Neural crest cell (in vitro differentiated cells): ENCODE measurements at regions not wholly inside any gene's neighbourhood (a gene's known extent, or its start where the extent isn't known, plus 50 kb on each side); places are given as distances from the start of the nearest gene placed in this dataset.
"Not testable (repeated sequence)": the region's sequence is repeated elsewhere in the genome, so short reads cannot be mapped to it uniquely, and the experiment has no call there.

Source experiments
- DNase-seq: peaks from one replicate; pipeline ENCODE4 v3.0.0; 2021; ENCODE audit warnings: low read depth, mixed read lengths, low spot score
- H3K27ac Mint-ChIP-seq: one replicate; pipeline ENCODE4 v1.8.0; 2021; ENCODE audit warnings: mild to moderate bottlenecking, mixed read lengths; ENCODE audit not compliant: unreplicated experiment
- H3K27me3 Mint-ChIP-seq: 2 replicates; pipeline ENCODE4 v1.8.0; 2021; ENCODE audit warnings: low read depth, mild to moderate bottlenecking, mixed read lengths
- H3K36me3 Mint-ChIP-seq: 2 replicates; pipeline ENCODE4 v1.8.0; 2021; ENCODE audit warnings: low read depth, mild to moderate bottlenecking, mixed read lengths
- H3K4me1 Mint-ChIP-seq: 2 replicates; pipeline ENCODE4 v1.8.0; 2021; ENCODE audit warnings: mixed read lengths
- H3K4me3 Mint-ChIP-seq: one replicate; pipeline ENCODE4 v1.8.0; 2021; ENCODE audit warnings: mild to moderate bottlenecking, mixed read lengths
- H3K9me3 Mint-ChIP-seq: 2 replicates; pipeline ENCODE4 v1.8.0; 2021; ENCODE audit warnings: mixed read lengths
- CTCF ChIP-seq: fragments of 200-600 bp; sonication (generic); conservative IDR thresholded peaks from 2 replicates; pipeline ENCODE4 v1.5.0; 2021; ENCODE audit warnings: antibody characterized with exemption, mild to moderate bottlenecking

GRCh38 chr11:25485315-25485714, 846.6 kb upstream of the ANO3 start:
- Mint-ChIP-seq H3K36me3 (no peaks in the 10 kb centered on the region), H3K27ac (no peak overlapping the region), H3K4me1 (peaks cover 8% of the 10 kb centered on the region), H3K27me3 (no peaks in the 10 kb centered on the region), H3K9me3 (no peaks in the 10 kb centered on the region), H3K4me3 (no peak overlapping the region)
- no peak for DNase-seq
- no peak for TF ChIP-seq CTCF

- not testable (repeated sequence) for H3K27ac Mint-ChIP-seq, DNase-seq, H3K27me3 Mint-ChIP-seq, H3K4me3 Mint-ChIP-seq, H3K36me3 Mint-ChIP-seq, H3K4me1 Mint-ChIP-seq, H3K9me3 Mint-ChIP-seq
Measured at GRCh38 chr11:25486338-25486737, 845.6 kb upstream of the ANO3 start.

GRCh38 chr11:25488176-25488575, 843.8 kb upstream of the ANO3 start:
- not testable (repeated sequence) for DNase-seq, H3K4me3 Mint-ChIP-seq, H3K27me3 Mint-ChIP-seq, H3K9me3 Mint-ChIP-seq, H3K36me3 Mint-ChIP-seq, H3K27ac Mint-ChIP-seq, H3K4me1 Mint-ChIP-seq

- H3K4me3 Mint-ChIP-seq, H3K27me3 Mint-ChIP-seq, H3K9me3 Mint-ChIP-seq, DNase-seq, H3K4me1 Mint-ChIP-seq, H3K36me3 Mint-ChIP-seq: not testable (repeated sequence)
- H3K27ac Mint-ChIP-seq, result peak overlapping the region; percentile 9
Measured at GRCh38 chr11:25501426-25501825, 830.5 kb upstream of the ANO3 start.

- Mint-ChIP-seq H3K9me3 (peaks cover 2% of the 10 kb centered on the region), H3K4me3 (no peak overlapping the region), H3K36me3 (no peaks in the 10 kb centered on the region), H3K27ac (no peak overlapping the region), H3K27me3 (no peaks in the 10 kb centered on the region), H3K4me1 (no peaks in the 10 kb centered on the region)
- no peak for TF ChIP-seq CTCF
- no peak for DNase-seq
Measured at GRCh38 chr11:25515576-25515975, 816.4 kb upstream of the ANO3 start.

GRCh38 chr11:25520459-25520858, 811.5 kb upstream of the ANO3 start:
- H3K27ac Mint-ChIP-seq, result no peak overlapping the region
- no peak overlapping the region for H3K4me3 Mint-ChIP-seq
- no peaks in the 10 kb centered on the region for H3K36me3 Mint-ChIP-seq
- H3K27me3 Mint-ChIP-seq, result no peaks in the 10 kb centered on the region
- H3K9me3 Mint-ChIP-seq, result no peaks in the 10 kb centered on the region
- no peak for TF ChIP-seq CTCF
- no peaks in the 10 kb centered on the region for H3K4me1 Mint-ChIP-seq
- no peak for DNase-seq

- H3K9me3 Mint-ChIP-seq, result no peaks in the 10 kb centered on the region
- H3K36me3 Mint-ChIP-seq, result no peaks in the 10 kb centered on the region
- no peak overlapping the region for H3K4me3 Mint-ChIP-seq
- no peaks in the 10 kb centered on the region for H3K4me1 Mint-ChIP-seq
- no peak for TF ChIP-seq CTCF
- DNase-seq, result no peak
- no peak overlapping the region for H3K27ac Mint-ChIP-seq
- H3K27me3 Mint-ChIP-seq, result no peaks in the 10 kb centered on the region
Measured at GRCh38 chr11:25527841-25528240, 804.1 kb upstream of the ANO3 start.
